Stimulated activated CD4-positive, alpha-beta T cell treated with anti-CD3 and anti-CD28 coated beads, TNF-alpha, amount 100 ng/mL, for 24 hours (primary cell): ENCODE measurements at regions not wholly inside any gene's neighbourhood (a gene's known extent, or its start where the extent isn't known, plus 50 kb on each side); places are given as distances from the start of the nearest gene placed in this dataset.

Experiments used
- DNase-seq, 3 experiments: peaks; one replicate each; pipeline ENCODE4 v3.0.0-alpha.2; 2020; ENCODE audit warnings: low read depth in 3 of 3

DNA sequence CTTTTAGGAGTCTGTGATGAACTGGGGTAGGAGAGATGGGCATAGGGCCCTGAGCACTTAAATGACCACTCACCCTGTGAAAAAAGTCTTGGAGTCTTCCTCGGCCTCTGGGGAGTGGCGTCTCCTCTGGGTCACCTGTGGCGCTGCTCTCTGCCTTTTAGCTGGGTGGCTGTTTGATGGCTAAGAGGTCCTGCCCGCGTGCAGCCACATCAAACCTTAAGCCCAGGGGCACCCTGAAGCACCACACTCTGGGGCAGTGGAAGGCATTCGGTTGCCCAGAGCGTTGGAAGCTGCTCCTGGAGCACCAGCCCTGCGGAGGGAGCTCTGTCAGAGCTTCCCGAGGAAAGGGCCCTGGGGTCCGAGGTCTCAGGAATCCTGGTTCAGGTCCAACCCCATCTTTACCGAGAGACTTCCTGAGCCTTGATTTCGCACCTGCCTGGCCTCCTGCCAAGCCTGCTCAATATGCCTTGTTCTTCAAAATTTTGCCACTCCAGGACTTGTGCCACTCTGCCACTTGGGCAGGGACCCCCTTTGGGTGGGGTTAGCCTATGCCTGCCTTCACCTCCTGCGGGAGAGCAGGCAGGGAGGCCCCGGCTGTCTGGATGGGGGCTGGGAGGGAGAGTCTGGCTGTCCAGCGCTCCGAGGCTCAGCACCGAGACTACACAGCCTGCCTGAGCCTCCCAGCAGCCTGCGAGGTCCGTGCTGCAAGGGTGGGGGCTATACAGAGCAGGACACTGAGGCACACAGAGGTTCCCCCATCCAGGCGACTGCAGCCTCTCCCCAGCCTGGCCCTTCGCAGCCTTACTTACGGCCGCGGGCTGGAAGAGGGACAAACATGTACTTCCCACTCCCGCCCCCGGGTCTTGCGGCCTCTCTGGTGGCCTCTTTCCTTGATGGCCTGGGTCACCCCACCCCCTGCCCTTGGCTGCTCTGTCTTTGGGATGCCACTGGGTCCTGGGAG is 63.4 kb upstream of the RNU6ATAC start:
- no peak for DNase-seq

DNA sequence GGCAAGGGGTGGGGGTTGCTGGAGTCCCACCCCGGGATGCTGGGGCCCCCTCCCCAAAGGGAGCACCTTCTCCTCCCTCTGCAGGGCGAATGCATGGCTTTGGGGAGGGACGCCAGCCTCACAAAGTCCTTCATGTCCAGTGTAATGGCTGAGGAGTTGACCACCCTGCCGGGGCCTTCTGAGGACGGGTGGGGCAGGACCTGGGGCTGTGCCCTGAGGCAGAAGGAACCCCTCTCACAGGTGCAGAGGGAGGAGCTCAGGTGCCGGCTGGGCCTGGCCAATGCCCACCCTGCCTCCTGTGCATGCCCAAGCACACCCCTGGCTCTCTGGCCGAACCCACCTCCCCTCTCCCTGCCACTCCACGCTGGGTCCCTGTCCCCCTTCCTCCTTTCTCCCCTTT is 64.3 kb upstream of the RNU6ATAC start:
- DNase-seq = no peak

DNA sequence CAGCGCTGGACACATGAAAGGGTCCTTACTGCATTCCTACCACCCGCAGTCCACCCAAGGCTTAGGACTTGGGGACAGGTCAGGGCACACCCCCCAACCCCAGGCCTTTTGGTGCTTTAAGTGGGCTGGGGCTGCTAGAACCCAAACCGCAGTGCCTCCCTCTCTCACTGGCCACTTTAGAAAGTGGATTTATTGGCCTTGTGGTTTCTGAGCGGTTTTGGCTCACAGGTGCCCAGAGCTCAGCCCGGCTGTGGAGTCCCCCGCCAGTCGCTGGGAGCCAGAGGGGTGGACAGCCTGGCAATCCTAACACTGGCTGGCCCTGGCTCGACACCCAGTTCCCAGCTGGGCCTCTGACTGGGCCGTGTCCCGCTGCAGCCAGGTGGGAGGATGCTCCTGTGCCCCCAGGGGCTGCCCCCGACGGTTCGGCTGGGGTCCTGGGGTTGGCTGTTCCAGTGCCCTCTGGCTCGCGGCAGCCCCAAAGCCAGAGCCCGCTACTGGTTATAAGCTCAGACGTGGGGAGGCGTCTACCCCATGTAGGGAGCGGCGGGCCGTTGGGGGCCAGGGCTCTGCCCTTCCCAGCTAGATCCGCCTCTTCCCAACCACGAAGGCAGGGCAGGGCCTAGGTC is 65.2 kb upstream of the RNU6ATAC start:
- no peak for DNase-seq

DNA sequence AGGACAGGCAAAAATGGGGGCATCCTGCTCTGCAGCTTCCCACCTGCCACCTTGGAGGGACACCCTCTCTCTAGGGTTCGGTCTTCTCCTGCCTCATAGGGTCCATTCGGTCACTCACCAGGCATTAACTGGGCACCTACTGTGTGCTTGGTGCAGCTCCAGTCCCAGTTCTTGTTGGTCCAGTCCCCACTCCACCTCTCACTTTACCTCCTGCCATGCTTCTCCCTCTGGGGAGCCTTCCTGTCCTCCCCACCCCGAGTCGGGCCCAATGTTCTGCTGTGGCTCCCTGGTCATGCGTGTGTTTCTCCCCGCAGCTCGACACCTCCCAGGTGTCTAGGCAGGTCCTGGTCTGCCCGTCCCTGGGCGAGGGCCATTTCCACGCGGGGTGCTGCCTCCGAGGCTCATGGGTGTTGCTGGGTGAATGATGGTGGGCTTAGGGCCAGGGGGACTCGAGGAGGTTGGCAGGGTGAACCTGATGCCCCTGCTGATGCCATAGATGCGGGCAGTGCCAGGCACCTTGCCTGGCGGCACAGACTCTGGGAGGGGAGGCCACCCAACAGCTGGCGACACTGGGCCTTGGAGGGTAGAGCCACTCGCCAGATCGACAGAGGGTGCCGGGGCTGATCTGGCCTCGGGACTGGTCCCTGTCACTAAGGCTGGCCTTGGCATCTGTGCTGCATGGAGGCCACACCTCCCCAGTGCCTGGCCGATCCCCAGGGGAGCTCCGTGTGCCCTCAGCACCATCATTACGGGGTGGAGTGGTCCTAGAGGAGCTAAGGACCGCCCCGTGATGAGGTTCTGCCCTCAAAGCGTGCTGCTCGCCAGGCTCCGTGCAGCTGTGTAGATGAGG is 66.0 kb upstream of the RNU6ATAC start:
- DNase-seq = no peak

DNA sequence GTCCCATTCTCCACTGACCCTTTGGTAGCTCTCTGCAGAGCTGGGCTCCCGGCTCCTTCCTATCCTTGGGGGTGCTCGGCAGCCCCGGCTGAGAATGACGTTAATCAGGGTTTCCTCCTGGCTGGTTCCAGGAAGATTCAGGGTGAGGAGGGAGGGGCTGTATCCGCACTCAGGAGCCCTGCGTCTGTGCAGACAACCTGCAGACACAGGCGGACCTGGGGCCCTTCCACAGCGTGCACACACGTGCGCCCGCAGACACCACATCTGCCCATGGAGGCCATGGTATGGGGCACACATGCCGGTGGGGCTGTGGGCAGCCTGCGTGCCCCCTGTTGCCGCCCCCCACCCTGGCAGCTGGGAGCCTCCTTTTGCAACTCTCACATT is 66.6 kb upstream of the RNU6ATAC start:
- DNase-seq = no peak

DNA sequence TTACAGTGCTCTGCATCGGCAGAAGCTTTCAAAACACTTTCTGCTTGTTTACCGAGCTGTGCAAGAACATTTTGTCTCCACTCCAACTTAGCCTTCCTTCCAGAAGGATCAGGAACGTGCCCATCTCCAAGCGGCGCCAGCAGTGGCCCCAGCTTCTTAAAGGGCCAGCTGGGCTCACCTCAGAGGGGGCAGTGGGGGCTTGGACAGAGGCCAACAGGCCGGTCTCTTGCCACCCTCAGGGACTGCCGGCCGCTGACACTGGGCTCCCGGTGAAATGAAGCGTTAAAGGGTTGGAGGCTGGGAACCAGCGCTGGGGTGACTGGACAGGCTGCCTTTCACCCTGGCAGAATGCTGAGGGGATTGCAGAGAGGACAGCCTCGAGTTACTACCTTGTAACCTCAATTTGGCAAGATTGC is 67.0 kb upstream of the RNU6ATAC start:
- DNase-seq = no peak

DNA sequence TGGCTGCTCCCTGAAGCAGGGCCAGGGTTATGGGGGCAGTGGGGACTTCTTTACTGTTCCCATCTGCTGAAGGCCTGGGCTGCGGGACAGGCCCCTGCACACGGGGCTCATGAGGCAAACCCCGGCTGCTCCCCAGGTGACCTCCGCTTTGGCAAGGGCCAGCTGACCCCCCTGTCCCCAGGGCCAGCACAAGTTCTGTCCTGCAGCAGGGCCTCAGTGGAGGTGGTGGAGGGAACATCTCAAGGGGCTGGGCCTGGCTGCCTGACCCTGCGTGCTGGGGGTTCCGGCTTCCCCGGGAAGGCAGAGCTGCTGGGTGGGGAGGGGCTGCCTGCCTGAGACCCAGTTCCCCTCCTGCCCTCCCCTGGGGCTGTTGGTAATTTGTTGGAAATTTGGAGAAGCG is 67.4 kb upstream of the RNU6ATAC start:
- DNase-seq = no peak

DNA sequence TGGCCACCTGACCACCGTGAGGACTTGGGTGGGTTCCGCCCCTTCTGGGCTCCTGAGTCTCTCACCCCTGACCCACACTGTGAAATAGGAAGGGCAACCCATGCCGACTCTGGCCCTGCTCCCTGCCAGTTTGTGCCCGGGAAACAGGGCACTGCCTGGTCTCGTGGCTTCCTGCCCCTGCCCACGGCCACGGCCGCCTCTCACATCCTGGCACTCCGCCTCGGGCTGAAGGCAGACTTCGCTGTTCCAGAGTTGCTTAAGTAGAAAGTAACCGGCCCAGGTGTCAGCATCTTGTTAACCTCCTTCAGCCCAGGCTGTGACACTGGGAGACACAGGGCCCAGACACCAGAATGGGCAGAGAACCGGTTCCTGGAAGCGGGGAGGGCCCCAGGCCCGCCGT is 68.7 kb upstream of the RNU6ATAC start:
- no peak for DNase-seq

DNA sequence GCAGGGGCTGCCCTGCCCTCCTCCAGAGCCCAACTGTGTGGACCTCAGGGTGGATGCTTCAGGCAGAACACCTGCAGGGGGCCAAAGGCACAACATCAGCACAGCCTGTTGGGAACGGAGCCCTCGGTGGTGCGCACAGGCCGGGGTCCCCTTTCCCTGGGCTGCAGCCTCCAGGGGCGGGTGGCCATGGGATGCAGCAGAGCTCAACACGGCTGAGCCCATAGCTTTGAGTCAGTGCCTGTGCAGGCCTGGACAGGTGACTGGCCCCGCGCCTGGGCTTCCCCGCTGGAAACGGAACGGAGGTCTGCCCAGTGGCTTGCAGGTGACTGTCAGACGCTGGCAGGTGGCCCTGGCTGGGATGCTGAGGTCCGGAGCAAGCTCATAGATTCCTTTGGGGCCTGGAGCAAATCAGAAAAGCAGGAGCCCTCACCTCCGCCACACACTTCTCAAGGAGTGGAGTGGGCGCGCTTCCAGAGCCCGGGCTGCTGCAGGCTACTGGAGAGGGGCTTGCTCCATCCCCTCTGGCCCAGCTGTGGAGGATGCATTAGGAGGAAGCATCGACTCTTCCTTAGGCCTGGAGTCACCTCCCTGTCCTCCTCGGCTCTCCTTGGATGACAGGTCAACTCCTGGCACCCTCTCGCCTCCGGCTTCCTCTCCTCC is 69.8 kb upstream of the RNU6ATAC start:
- DNase-seq = no peak

DNA sequence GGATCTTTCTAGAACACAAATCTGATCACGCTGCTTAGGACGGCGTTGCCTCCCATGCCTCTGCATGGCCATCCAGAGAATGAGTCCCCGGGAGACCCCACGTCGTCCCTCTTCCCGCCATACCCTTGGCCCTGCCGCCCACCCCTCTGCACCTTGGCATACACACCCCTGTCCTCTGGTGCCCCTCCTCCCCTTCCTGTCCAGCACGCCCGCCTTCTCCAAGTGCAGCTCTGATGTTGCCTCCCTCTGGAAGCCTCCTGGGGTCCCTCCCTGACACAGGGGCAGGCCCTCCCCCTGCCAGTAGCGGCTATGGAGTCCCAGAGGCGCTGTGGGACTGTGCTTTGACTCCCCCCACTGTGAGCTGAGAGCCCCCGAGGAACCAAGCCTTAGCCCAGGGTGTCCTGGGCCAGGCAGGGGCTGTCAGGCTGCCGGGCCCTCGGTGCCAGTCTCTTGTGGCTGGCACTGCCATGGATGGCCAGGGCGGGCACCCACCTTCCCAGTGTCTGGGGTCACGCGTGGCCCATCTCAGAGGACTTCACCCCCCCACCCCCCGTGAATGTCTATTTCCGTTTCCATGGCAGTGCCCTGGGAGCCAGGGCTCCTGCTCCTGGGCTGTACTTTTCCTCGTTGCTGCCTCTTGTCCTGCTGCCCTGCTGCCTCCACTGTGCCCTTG is 70.5 kb upstream of the RNU6ATAC start:
- no peak for DNase-seq

DNA sequence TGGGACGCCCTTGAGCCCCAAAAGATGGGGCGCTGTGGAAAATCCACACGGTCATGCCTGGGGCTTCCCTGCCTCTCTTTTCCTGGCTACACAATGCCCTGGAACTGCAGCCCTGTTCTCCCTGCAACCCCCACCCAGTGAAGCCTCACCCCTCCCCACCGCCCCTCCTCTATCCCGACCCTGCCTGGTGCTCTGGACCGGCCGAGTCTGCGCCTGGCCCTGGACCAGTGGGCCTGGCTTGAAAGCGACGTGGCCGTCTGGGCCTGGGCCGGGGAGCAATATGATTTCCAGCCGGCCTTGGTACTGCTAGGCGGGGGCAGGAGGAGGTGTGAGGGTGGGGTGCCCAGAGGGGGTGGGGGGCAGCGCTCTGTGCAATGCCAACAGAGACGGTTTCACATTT is 71.0 kb upstream of the RNU6ATAC start:
- no peak for DNase-seq

DNA sequence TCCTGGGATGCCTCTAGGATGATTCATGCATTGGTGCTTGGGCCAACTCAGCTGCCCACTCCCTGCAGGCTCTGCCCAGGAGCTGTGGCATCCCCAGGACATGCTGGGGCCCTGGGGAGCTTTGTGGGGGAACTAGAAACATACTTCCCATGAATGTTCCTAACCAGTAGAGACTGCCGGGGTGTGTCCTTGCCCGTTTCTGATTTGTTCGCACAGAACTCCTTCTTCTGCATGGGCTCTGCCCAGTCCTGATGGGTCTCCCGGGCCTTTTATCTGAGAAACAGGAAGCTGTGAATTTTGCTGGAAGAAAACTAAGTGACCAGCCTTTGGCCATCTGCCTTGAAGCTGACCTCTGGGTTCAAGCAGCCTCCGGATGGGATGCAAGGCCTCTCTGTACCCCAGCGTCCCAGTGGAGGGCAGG is 71.6 kb upstream of the RNU6ATAC start:
- DNase-seq = no peak

DNA sequence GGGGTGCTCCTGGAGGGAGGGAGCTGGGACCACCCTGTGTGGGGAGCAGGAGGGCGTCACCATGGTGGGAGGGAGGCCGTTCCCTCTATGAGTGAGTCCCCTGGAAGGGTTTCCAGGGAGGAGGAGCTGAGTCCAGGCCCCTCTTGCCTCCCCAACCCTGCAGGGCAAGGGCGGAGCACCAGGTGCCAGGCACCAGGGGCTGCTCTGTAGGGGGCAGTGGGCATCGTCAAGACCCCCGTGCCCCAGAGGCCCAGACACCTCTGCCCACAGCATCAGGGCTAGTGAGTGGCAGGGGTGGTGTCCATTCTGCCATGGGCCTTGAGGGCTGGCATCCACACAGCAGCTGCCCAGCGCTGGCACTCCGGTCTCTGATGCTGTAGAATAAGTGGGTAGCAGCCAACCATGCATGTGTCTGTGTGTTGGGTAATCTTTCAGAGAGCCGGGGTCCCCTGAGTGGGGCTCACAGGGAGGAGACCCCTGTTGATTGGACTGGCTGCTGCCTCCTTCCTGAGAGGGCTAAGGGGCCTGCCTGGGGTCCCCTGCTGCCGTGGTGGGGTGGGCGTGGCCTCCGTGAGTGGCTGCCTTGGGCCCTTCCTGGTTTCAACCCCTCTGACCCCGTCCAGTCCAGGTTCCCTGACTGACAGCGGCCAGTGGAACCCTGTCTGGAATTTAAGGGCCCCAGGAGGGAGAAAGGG is 72.7 kb upstream of the RNU6ATAC start:
- DNase-seq = no peak

DNA sequence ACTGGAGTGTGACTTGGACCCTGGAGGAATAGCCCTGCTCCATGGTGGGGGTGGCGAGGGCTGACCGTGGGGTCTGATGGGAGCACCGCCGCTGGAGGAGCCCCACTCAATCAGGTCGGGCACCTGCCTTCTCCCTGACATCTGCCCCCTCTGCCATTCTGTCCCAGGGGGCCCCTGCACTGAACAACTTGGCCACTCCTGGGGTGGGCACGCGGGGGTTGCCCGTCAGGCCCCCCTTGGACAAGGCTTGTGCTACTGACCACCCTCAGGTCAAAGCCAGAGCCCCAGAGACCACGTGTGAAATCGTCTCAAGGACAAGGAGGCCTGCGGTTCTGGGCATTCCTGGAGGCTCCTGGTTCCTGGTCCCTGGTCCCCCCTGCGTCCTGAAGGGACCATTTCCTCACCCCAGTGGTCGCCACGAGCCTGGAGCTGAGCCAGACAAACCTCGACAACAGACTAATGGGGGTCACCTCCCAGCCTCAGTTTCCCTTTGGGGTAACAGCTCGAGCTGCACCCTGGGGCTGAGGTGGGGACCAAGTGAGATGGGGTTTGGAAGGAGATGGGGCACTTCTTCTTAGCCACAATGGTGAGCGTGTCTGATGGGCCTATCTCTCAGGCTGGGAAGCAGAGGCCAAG is 73.4 kb upstream of the RNU6ATAC start:
- DNase-seq = no peak

DNA sequence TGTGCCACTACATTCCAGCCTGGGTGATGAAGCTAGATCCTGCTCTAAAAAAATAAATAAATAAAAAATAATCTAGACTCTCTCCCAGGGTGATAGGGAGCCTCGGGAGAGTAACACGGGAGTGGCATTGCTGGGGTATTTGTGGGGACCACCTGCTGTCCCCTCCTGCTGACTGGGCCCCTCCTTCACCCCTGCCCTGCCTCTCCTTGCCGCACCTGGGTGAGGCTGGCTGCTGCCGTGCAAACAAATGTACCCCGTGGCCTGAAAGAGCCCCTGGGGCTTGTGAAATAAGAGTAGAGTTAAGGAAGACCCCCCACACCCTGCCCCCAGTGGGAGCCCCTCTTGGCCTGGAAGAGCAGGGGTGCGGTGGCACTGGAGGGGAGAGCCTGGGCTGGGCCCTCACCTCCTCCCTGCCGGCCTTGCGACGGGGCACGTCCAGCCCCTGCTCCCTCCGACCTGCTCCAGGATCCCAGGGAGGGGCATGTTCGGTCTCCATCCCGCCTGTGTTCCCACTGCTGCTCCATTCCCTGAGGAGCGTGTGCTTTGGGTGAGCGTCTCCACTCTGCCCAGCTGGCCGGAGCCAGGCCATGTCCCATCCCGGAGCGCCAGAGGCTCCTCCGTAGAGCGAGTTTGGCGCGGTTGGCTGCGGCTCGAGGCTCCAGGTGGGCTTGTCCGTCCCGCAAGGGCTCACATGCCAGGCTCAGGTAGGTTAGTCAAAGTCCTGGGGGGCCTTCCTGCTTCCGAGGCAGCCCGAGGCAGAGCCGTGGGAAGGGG is 75.0 kb upstream of the RNU6ATAC start:
- DNase-seq = no peak

DNA sequence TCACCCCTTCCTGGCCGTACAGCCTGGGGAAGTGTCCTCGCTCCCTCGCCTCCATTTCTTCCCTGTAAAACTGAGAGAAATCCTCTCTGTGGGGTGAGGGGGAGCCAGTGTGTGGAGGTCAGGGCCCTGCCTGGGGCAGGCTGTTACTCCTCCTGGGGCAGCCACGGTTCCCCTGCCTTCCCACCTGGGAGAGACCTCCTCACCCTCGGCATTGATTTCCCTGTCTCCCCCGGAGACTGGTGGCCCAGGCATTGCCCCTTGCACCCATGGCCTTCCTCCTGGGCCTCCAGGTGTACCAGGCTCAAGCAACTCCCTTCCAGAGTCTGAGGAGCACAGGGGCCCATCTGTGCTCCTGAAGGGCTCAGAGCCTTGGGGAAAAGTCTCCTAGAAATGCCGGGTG is 75.6 kb upstream of the RNU6ATAC start:
- DNase-seq = no peak

DNA sequence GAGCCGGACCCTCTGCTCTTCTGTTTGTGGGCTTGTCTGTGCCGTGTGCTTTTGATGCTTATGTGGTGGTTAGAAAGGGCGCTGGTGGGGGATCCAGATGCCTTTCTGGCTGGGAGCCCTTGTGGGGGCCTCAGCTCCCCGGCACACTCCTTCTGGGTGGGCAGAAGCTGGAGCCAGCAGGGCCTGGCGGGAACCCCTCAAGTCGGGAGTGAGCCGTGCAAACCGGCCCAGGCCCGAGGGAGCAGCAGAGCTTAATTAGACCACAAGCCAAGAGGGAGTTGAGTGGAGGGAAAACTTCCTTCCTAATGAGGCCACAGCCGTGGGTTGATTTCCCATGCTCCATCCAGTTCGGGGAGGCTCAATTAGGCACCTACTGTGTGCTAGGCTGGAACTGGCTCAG is 76.0 kb upstream of the RNU6ATAC start:
- DNase-seq = no peak

DNA sequence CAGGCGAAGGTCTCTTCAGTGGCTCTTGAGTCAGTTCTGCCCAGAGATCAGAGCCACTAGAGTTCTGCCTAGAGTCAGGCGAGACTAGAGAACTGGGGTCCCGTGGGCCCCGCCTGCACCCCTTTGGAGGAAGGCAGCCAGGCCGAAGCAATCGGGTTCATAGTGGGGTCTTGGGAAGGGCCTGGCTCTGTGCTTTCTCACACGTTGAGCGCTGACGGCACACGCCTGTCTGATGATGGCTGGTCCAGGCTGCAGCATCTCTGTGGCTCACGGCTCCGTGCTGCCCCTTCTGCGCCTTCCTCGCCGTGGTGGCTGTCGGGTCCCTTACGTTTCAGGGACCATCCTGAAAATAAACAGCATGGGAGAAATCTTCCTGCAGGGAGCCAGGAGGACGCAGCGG is 78.3 kb upstream of the RNU6ATAC start:
- DNase-seq = no peak

DNA sequence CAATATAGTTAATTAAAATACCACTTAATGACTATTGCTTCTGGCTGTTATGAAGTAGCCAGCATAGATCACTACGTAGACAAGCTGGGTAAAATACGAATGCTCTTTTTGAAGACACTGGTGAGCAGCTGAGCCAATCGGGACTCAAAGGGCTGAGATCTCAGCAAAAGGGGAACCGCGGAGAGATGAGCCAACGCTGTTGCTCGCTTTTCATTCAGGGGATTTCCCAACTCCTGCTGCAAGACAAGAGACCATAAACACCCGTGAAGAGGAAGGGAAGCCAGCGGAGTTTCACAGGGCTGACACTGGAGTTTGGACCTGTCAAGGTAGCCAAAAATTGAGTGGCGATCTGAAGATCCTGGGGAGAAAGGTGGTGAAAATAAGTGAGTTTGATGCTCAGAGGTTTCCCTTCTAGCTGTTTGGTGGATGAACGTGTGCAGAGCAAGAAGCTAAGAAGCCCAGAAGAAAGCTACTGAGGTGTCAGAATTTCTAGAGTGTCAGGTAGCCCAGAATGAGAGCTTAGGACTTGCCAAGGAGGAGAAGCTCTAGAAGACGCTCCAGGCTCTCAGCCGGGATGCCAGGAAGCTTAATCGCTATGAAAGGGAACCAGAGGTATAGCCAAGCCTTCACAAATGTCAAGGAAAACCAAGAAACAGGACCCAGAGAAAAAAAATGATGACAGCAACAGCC is 79.6 kb upstream of the RNU6ATAC start:
- peak; percentile 1 to 14 (median 4) for DNase-seq
